Glutamatergic neuron (in vitro differentiated cells): ENCODE measurements at regions not wholly inside any gene's neighbourhood (a gene's known extent, or its start where the extent isn't known, plus 50 kb on each side); places are given as distances from the start of the nearest gene placed in this dataset.

Experiments used
- DNase-seq: peaks from one replicate; pipeline ENCODE4 v3.0.0; 2022
- H3K27ac Mint-ChIP-seq: one replicate; pipeline ENCODE4 v1.8.0; 2020; ENCODE audit warnings: mild to moderate bottlenecking, mixed read lengths, inconsistent platforms; ENCODE audit not compliant: unreplicated experiment
- H3K27me3 Mint-ChIP-seq: one replicate; pipeline ENCODE4 v1.8.0; 2020; ENCODE audit warnings: mild to moderate bottlenecking, moderate library complexity, mixed read lengths, inconsistent platforms; ENCODE audit not compliant: unreplicated experiment
- H3K36me3 Mint-ChIP-seq: one replicate; pipeline ENCODE4 v1.8.0; 2020; ENCODE audit warnings: mild to moderate bottlenecking, mixed read lengths, inconsistent platforms; ENCODE audit not compliant: unreplicated experiment
- H3K4me1 Mint-ChIP-seq: one replicate; pipeline ENCODE4 v1.8.0; 2020; ENCODE audit warnings: mild to moderate bottlenecking, low read depth, mixed read lengths, inconsistent platforms; ENCODE audit not compliant: unreplicated experiment
- H3K4me3 Mint-ChIP-seq: one replicate; pipeline ENCODE4 v1.8.0; 2020; ENCODE audit warnings: mild to moderate bottlenecking, mixed read lengths, inconsistent platforms; ENCODE audit not compliant: unreplicated experiment
- H3K9me3 Mint-ChIP-seq: one replicate; pipeline ENCODE4 v1.8.0; 2020; ENCODE audit warnings: mild to moderate bottlenecking, moderate library complexity, mixed read lengths, inconsistent platforms; ENCODE audit not compliant: unreplicated experiment
- TF ChIP-seq, protein P1 (sequence below): fragments of 200-600 bp; sonication (generic); IDR thresholded peaks from one replicate; pipeline ENCODE4 v1.5.0; 2021; ENCODE audit not compliant: partially characterized antibody, unreplicated experiment

- H3K27me3 Mint-ChIP-seq, result peaks cover 5% of the 10 kb centered on the region
- no peak overlapping the region for H3K27ac Mint-ChIP-seq
- H3K4me3 Mint-ChIP-seq, result no peak overlapping the region
- TF ChIP-seq, protein P1, sequence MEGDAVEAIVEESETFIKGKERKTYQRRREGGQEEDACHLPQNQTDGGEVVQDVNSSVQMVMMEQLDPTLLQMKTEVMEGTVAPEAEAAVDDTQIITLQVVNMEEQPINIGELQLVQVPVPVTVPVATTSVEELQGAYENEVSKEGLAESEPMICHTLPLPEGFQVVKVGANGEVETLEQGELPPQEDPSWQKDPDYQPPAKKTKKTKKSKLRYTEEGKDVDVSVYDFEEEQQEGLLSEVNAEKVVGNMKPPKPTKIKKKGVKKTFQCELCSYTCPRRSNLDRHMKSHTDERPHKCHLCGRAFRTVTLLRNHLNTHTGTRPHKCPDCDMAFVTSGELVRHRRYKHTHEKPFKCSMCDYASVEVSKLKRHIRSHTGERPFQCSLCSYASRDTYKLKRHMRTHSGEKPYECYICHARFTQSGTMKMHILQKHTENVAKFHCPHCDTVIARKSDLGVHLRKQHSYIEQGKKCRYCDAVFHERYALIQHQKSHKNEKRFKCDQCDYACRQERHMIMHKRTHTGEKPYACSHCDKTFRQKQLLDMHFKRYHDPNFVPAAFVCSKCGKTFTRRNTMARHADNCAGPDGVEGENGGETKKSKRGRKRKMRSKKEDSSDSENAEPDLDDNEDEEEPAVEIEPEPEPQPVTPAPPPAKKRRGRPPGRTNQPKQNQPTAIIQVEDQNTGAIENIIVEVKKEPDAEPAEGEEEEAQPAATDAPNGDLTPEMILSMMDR, result no peak
- H3K4me1 Mint-ChIP-seq, result peaks cover 5% of the 10 kb centered on the region
- H3K36me3 Mint-ChIP-seq, result peaks cover 4% of the 10 kb centered on the region
- DNase-seq, result no peak
- peaks cover 3% of the 10 kb centered on the region for H3K9me3 Mint-ChIP-seq
Observed at GRCh38 chrX:39311646-39312045, 510.4 kb downstream of the MID1IP1 start.

- Mint-ChIP-seq H3K4me1 (peaks cover 5% of the 10 kb centered on the region), H3K27ac (no peak overlapping the region), H3K36me3 (peaks cover under 1% of the 10 kb centered on the region), H3K9me3 (peaks cover 3% of the 10 kb centered on the region), H3K4me3 (no peak overlapping the region), H3K27me3 (peaks cover 2% of the 10 kb centered on the region)
- no peak for DNase-seq
- TF ChIP-seq, protein P1, result no peak
Observed at GRCh38 chrX:39313146-39313545, 511.9 kb downstream of the MID1IP1 start.

DNA sequence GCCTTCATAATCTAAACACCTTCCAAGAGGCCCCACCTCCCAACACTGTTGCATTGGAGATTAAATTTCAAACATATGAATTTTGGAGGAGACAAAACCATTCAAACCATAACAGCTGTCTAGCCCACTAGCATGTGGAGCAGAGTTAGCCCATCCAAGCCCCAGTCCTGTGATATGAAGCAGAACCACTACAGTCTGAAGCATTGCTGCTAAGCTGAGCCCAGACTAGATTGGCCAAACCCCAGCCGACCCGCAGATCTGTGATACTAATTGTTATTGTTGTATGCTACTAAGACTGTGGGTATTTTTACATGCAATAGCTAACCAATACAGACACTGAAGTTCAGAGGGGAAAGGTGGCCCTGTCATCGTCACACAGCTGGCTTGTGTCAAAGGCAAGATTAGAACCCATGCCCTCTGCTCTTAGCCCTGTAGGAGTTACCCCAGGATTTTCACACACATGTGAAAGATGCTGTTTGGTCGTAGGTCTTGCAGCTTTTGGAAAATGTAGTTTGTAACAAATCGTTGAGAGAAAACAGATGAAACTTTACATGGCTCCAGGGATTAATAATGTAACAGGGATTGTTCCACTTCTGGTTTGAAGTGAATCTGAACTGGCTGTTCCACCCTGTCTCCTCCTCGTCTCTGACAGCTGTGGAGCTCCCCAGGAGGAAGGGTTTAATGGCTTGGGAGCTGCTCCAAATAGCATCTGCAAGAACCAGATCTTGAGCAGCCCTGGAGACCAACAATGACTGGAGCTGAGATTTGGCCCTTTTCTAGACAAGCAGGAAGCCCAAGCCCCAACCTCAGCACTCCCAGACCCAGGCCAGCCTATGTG, 517.5 kb downstream of the MID1IP1 start:
- DNase-seq, result no peak
- Mint-ChIP-seq H3K4me1 (no peaks in the 10 kb centered on the region), H3K27ac (no peak overlapping the region), H3K36me3 (no peaks in the 10 kb centered on the region), H3K4me3 (no peak overlapping the region), H3K27me3 (peaks cover 4% of the 10 kb centered on the region), H3K9me3 (no peaks in the 10 kb centered on the region)
- TF ChIP-seq, protein P1, result no peak

DNA sequence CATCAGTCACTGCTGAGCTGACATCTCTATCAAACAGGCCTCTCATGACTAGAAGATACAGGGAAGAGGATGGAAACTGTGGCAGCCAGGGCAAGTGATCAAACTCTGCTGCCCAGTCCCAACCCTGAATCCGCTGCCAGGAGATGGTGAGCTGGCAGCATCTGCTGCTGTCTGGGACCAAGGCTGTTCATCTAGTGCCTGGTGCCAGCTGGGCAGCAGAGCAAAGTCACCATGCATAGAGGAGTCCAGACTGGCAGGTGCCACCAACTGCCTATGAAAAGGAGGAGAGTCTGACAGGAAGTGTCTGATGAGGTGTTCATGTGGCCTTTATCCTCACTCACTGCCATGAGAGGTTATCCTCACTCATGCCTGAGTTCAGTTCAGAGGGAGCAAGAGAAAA, 518.9 kb downstream of the MID1IP1 start:
- Mint-ChIP-seq H3K4me3 (no peak overlapping the region), H3K27ac (no peak overlapping the region), H3K9me3 (no peaks in the 10 kb centered on the region), H3K36me3 (no peaks in the 10 kb centered on the region), H3K27me3 (peaks cover 2% of the 10 kb centered on the region), H3K4me1 (peaks cover 6% of the 10 kb centered on the region)
- TF ChIP-seq, protein P1, result no peak
- no peak for DNase-seq

DNA sequence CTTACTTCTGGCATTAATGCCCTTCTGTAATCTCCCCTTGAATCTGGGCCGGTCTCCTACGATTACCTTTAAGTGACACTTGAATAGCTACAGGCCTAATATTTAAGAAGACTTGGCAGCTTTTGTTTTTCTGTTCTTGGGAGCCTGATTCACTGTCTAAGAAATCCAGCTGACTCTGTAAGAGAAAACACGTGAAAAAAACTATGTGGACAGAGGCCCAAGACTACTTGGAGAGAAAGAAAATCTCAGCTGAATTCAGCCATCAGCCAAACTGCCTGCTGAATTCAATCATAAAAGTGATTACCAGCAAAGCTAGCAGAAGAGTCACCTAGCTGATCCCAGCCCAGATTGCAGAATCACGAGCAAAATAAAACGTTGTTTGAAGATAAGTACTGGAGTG, 521.2 kb downstream of the MID1IP1 start:
- no peaks in the 10 kb centered on the region for H3K36me3 Mint-ChIP-seq
- peaks cover 6% of the 10 kb centered on the region for H3K4me1 Mint-ChIP-seq
- H3K4me3 Mint-ChIP-seq, result no peak overlapping the region
- no peak overlapping the region for H3K27ac Mint-ChIP-seq
- TF ChIP-seq, protein P1, result no peak
- peaks cover 2% of the 10 kb centered on the region for H3K27me3 Mint-ChIP-seq
- no peaks in the 10 kb centered on the region for H3K9me3 Mint-ChIP-seq
- DNase-seq, result no peak
